ENCODE measurements at regions not wholly inside any gene's neighbourhood (a gene's known extent, or its start where the extent isn't known, plus 50 kb on each side); places are given as distances from the start of the nearest gene placed in this dataset.

- TF ChIP-seq REST (IDR thresholded peaks at IDR 0.05) (no peak), NR2F2 (IDR thresholded peaks at IDR 0.05) (no peak), EGR1 (IDR thresholded peaks at IDR 0.05; ENCODE audit: low read depth in 2 of 2) (no peak), FOXA1 (IDR thresholded peaks at IDR 0.05) (no peak), YY1 (IDR thresholded peaks at IDR 0.05) (no peak)
Measured at GRCh38 chr6:118706702-118707101, 55.3 kb upstream of the CEP85L start (continued).

GRCh38 chr6:118705544-118706491 is 54.4 kb upstream of the CEP85L start:
- Histone ChIP-seq H3K9me3 (ENCODE audit: control insufficient read depth in 4 of 4, low read length in 3 of 4) (no peaks in the 10 kb centered on the region), H3K4me1 (ENCODE audit: control insufficient read depth in 4 of 4, insufficient read depth in 4 of 4, low read length in 3 of 4) (peaks cover 0 to 12% (median 3%) of the 10 kb centered on the region in 4 donors), H3K9ac (ENCODE audit: low read depth in 1 of 2, low read length in 2 of 2) (no peak overlapping the region), H3K4me3 (ENCODE audit: low read depth in 1 of 3, low read length in 3 of 3) (no peak overlapping the region), H3K27me3 (ENCODE audit: control insufficient read depth in 4 of 4, insufficient read depth in 4 of 4, low read length in 3 of 4) (no peaks in the 10 kb centered on the region), H3K36me3 (ENCODE audit: control insufficient read depth in 4 of 4, insufficient read depth in 3 of 4, low read depth in 1 of 4, low read length in 3 of 4) (no peaks in the 10 kb centered on the region), H3K27ac (ENCODE audit: low read depth in 1 of 2, low read length in 2 of 2) (no peak overlapping the region)
- no peak for TF ChIP-seq REST (IDR thresholded peaks at IDR 0.05)
- TF ChIP-seq RXRA (IDR thresholded peaks at IDR 0.05) = no peak
- TF ChIP-seq CTCF (IDR thresholded peaks at IDR 0.05; ENCODE audit: low read depth, low read length, missing input control) = no peak
- TF ChIP-seq YY1 (IDR thresholded peaks at IDR 0.05) = no peak
- no peak for TF ChIP-seq HNF4A (conservative IDR thresholded peaks at IDR 0.05)
- no peak for TF ChIP-seq MAX (IDR thresholded peaks at IDR 0.05)
- TF ChIP-seq JUND (IDR thresholded peaks at IDR 0.05) = no peak
- no peak for TF ChIP-seq FOXA1 (IDR thresholded peaks at IDR 0.05)
- no peak for TF ChIP-seq ZBTB33 (IDR thresholded peaks at IDR 0.05)
- TF ChIP-seq FOXA2 (IDR thresholded peaks at IDR 0.05) = no peak
- TF ChIP-seq HNF4G (IDR thresholded peaks at IDR 0.05) = no peak
- no peak for TF ChIP-seq ATF3 (IDR thresholded peaks at IDR 0.05)
- TF ChIP-seq RAD21 (IDR thresholded peaks at IDR 0.05) = no peak
- no peak for TF ChIP-seq SP1 (IDR thresholded peaks at IDR 0.05)
- TF ChIP-seq GABPA (IDR thresholded peaks at IDR 0.05 in 1 of 2, conservative IDR thresholded peaks at IDR 0.05 in 1 of 2) = no peak
- no peak for TF ChIP-seq NR2F2 (IDR thresholded peaks at IDR 0.05)
- no peak for TF ChIP-seq TAF1 (conservative IDR thresholded peaks at IDR 0.05)
- TF ChIP-seq EGR1 (IDR thresholded peaks at IDR 0.05; ENCODE audit: low read depth in 2 of 2) = no peak
- 48% methylated on average over 4 of the region's 4 CpGs for WGBS
- no peak for DNase-seq (ENCODE audit: low spot score)

Measured in liver (tissue), 8 donors.